KMS-11 (cell line): ENCODE measurements at regions not wholly inside any gene's neighbourhood (a gene's known extent, or its start where the extent isn't known, plus 50 kb on each side); places are given as distances from the start of the nearest gene placed in this dataset.

ENCODE experiments used
- H2AFZ ChIP-seq: fragments of 200-600 bp; sonication (generic); 2 replicates; pipeline ENCODE4 v1.6.1; 2016; ENCODE audit warnings: antibody characterized with exemption, mixed run types, low read depth
- H3K27ac ChIP-seq: fragments of 200-600 bp; sonication (generic); 2 replicates; pipeline ENCODE4 v1.6.1; 2016; ENCODE audit warnings: mild to moderate bottlenecking, mixed run types
- H3K27me3 ChIP-seq: fragments of 200-600 bp; sonication (generic); 2 replicates; pipeline ENCODE4 v1.6.1; 2017; ENCODE audit warnings: mild to moderate bottlenecking, low read depth, mixed run types, moderate library complexity; ENCODE audit not compliant: insufficient read depth
- H3K36me3 ChIP-seq: fragments of 200-600 bp; sonication (generic); 2 replicates; pipeline ENCODE4 v1.6.1; 2017; ENCODE audit warnings: mild to moderate bottlenecking, mixed run types; ENCODE audit not compliant: insufficient read depth
- H3K4me1 ChIP-seq: fragments of 200-600 bp; sonication (generic); 2 replicates; pipeline ENCODE4 v1.6.1; 2016; ENCODE audit warnings: mild to moderate bottlenecking, low read depth, mixed run types; ENCODE audit not compliant: poor library complexity, severe bottlenecking
- H3K4me2 ChIP-seq: fragments of 200-600 bp; sonication (generic); 2 replicates; pipeline ENCODE4 v1.7.0; 2016; ENCODE audit warnings: mild to moderate bottlenecking, mixed run types
- H3K4me3 ChIP-seq: fragments of 200-600 bp; sonication (generic); IDR thresholded peaks from 2 replicates; pipeline ENCODE4 v1.6.1; 2017; ENCODE audit warnings: low read depth, low read length, mixed read lengths; ENCODE audit not compliant: insufficient read depth
- H3K79me2 ChIP-seq: fragments of 200-600 bp; sonication (generic); 2 replicates; pipeline ENCODE4 v1.6.1; 2016; ENCODE audit warnings: low read depth, mixed run types; ENCODE audit not compliant: insufficient read depth
- H3K9ac ChIP-seq: fragments of 200-600 bp; sonication (generic); 2 replicates; pipeline ENCODE4 v1.6.1; 2016; ENCODE audit warnings: mild to moderate bottlenecking, mixed run types
- H4K20me1 ChIP-seq: fragments of 200-600 bp; sonication (generic); 2 replicates; pipeline ENCODE4 v1.6.1; 2016; ENCODE audit warnings: mild to moderate bottlenecking, mixed run types; ENCODE audit not compliant: insufficient read depth
- TF ChIP-seq, protein P1 (sequence below): fragments of 200-600 bp; sonication (generic); conservative IDR thresholded peaks from 2 replicates; pipeline ENCODE4 v1.6.1; 2017; ENCODE audit warnings: low read depth, mild to moderate bottlenecking, antibody characterized with exemption, low read length, moderate library complexity, mixed read lengths

DNA sequence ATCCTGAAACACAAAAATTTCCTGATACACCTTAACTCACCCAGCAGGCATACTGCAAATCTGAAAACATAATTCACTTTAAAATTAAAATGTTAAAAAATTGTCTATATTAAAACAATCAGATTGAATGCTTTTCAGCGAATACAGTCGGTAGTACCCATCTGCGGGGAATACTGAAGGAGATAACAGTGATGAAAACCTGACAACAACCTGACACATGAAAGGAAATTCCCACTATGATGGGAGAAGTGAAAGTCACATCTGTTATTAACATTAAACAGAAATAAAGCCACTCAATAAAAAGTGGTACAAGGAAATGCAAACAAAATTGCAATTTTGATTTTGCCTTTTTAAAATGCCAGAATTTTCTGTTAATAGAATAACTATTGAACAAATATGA lies 448.0 kb upstream of the SEMA3A start:
- no peaks in the 10 kb centered on the region for H3K79me2 ChIP-seq
- H3K9ac ChIP-seq = no peak overlapping the region
- H3K4me2 ChIP-seq = no peak overlapping the region
- no peak overlapping the region for H3K4me3 ChIP-seq
- no peak overlapping the region for H2AFZ ChIP-seq
- H3K27ac ChIP-seq = no peak overlapping the region
- no peaks in the 10 kb centered on the region for H3K36me3 ChIP-seq
- no peaks in the 10 kb centered on the region for H3K27me3 ChIP-seq
- TF ChIP-seq, protein P1, sequence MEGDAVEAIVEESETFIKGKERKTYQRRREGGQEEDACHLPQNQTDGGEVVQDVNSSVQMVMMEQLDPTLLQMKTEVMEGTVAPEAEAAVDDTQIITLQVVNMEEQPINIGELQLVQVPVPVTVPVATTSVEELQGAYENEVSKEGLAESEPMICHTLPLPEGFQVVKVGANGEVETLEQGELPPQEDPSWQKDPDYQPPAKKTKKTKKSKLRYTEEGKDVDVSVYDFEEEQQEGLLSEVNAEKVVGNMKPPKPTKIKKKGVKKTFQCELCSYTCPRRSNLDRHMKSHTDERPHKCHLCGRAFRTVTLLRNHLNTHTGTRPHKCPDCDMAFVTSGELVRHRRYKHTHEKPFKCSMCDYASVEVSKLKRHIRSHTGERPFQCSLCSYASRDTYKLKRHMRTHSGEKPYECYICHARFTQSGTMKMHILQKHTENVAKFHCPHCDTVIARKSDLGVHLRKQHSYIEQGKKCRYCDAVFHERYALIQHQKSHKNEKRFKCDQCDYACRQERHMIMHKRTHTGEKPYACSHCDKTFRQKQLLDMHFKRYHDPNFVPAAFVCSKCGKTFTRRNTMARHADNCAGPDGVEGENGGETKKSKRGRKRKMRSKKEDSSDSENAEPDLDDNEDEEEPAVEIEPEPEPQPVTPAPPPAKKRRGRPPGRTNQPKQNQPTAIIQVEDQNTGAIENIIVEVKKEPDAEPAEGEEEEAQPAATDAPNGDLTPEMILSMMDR = no peak
- no peaks in the 10 kb centered on the region for H4K20me1 ChIP-seq
- H3K4me1 ChIP-seq = no peaks in the 10 kb centered on the region

- Histone ChIP-seq H3K9ac (no peak overlapping the region), H3K27me3 (no peaks in the 10 kb centered on the region), H4K20me1 (no peaks in the 10 kb centered on the region), H3K27ac (no peak overlapping the region), H3K79me2 (no peaks in the 10 kb centered on the region), H3K4me2 (no peak overlapping the region), H3K36me3 (no peaks in the 10 kb centered on the region), H2AFZ (no peak overlapping the region), H3K4me1 (no peaks in the 10 kb centered on the region), H3K4me3 (no peak overlapping the region)
- TF ChIP-seq, protein P1 = no peak
Observed at GRCh38 chr7:84640637-84641036, 446.0 kb upstream of the SEMA3A start.

GRCh38 chr7:84638339-84638697 lies 443.7 kb upstream of the SEMA3A start:
- Histone ChIP-seq H2AFZ (no peak overlapping the region), H3K4me3 (no peak overlapping the region), H3K9ac (no peak overlapping the region), H3K79me2 (no peaks in the 10 kb centered on the region), H3K27me3 (no peaks in the 10 kb centered on the region), H3K4me1 (no peaks in the 10 kb centered on the region), H3K4me2 (no peak overlapping the region), H3K36me3 (no peaks in the 10 kb centered on the region), H3K27ac (no peak overlapping the region), H4K20me1 (no peaks in the 10 kb centered on the region)
- TF ChIP-seq, protein P1 = no peak

DNA sequence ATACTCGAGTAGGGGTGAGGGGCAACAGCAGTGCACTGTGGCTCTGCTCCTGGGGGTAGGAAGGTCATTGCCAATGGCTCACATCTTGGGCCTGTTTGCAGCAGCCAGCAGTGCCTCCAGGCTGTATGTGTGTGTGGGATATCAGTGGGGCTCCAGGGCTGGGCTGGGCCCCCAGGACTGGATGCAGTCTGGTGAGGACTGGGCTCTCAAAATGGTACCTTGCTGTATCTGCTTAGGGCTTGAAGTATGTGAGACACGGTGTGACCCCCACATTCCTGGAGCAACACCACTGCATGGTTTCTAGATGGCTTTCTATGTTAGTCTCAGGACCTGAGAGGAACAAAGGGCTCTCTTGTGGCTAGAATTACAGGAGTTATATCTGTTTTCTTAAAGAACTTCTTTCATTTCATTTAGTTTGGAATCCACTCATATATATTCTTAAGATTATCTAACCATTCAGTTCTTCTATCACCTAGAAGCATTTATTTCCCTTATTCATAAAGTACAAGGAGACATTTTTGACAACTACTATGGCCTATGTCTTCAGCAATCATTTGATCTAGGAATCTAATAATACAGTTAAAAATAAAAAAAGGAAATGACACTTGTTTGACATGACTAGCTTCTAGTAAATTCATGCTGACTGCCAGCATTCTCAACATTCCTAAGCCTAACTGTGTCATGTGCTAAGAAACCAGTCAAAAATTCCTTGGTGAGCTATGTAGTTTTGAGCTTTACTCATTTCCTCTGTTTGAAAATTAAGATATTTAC lies 443.2 kb upstream of the SEMA3A start:
- Histone ChIP-seq H3K4me3 (no peak overlapping the region), H3K79me2 (no peaks in the 10 kb centered on the region), H3K9ac (no peak overlapping the region), H3K4me2 (no peak overlapping the region), H4K20me1 (no peaks in the 10 kb centered on the region), H2AFZ (no peak overlapping the region), H3K27ac (no peak overlapping the region), H3K36me3 (no peaks in the 10 kb centered on the region), H3K4me1 (no peaks in the 10 kb centered on the region), H3K27me3 (no peaks in the 10 kb centered on the region)
- TF ChIP-seq, protein P1 = no peak
